Endothelial cell of umbilical vein (primary cell): ENCODE measurements at regions not wholly inside any gene's neighbourhood (a gene's known extent, or its start where the extent isn't known, plus 50 kb on each side); places are given as distances from the start of the nearest gene placed in this dataset.

Experiments
- BruUV-seq: library from RNA; stranded (reverse); fragments of 400-500 nt; replicated peaks from 2 replicates; lab custom pipeline; 2021; lab: Mats Ljungman, UMichigan
- CTCF ChIA-PET: fragments of 300-600, 350-600 bp; sonication (Branson Sonifier 250); formaldehyde crosslinking; loops from one replicate; lab custom pipeline; 2021; ENCODE audit warnings: antibody characterized with exemption, inconsistent platforms; lab: Charles Lee
- POLR2A ChIA-PET: fragments of 300-600, 350-600 bp; sonication (Branson Sonifier 250); formaldehyde crosslinking; loops from one replicate; lab custom pipeline; 2021; ENCODE audit warnings: antibody characterized with exemption, inconsistent platforms; lab: Charles Lee
- DNase-seq: peaks from one replicate; pipeline ENCODE4 v3.0.0-alpha.2; 2011; ENCODE audit warnings: low read depth, low spot score
- FAIRE-seq: peaks from 2 replicates; lab custom pipeline; 2011; peaks lifted over from hg19 to GRCh38; lab: Jason Lieb, UNC
- H2AFZ ChIP-seq: 2 replicates; pipeline ENCODE4 v1.6.0; 2012; ENCODE audit warnings: low read depth, low read length, control low read depth, inconsistent platforms
- H3K27ac ChIP-seq: 2 replicates; pipeline ENCODE4 v1.5.1; 2011; ENCODE audit warnings: low read depth, mild to moderate bottlenecking, control low read depth, low read length, moderate library complexity; ENCODE audit not compliant: insufficient read depth
- H3K27me3 ChIP-seq, 2 experiments: 2 replicates each; pipeline versions ENCODE4 v1.6.0 to v1.6.1; 2011; ENCODE audit warnings: low read length in 2 of 2, mixed read lengths in 1 of 2; ENCODE audit not compliant: control insufficient read depth in 2 of 2, insufficient read depth in 2 of 2
- H3K36me3 ChIP-seq, 2 experiments: 2 replicates in 1 of 2; 3 replicates in 1 of 2; pipeline ENCODE4 v1.5.1; 2011; ENCODE audit warnings: low read length in 2 of 2, mild to moderate bottlenecking in 1 of 2, moderate library complexity in 1 of 2; ENCODE audit not compliant: control insufficient read depth in 2 of 2, insufficient read depth in 2 of 2; ENCODE audit errors: extremely low read depth in 1 of 2
- H3K4me1 ChIP-seq: 3 replicates; pipeline ENCODE4 v1.5.1; 2011; ENCODE audit warnings: mild to moderate bottlenecking, low read length; ENCODE audit not compliant: control insufficient read depth, insufficient read depth; ENCODE audit errors: extremely low read depth
- H3K4me2 ChIP-seq: 2 replicates; pipeline ENCODE4 v1.6.1; 2011; ENCODE audit warnings: low read length, control low read depth, mixed read lengths; ENCODE audit not compliant: insufficient read depth
- H3K4me3 ChIP-seq, 3 experiments: fragments of 200-600 bp in 1 of 3; sonication (generic), shearing (Covaris generic) in 1 of 3; replicated peaks in 1 of 3; 2 replicates each; pipeline ENCODE4 v1.5.1; 2011 to 2016; ENCODE audit warnings: control low read depth in 3 of 3, low read length in 3 of 3, mild to moderate bottlenecking in 2 of 3, inconsistent platforms in 1 of 3, low read depth in 1 of 3, moderate library complexity in 1 of 3; ENCODE audit not compliant: insufficient read depth in 1 of 3
- H3K79me2 ChIP-seq: 2 replicates; pipeline ENCODE4 v1.6.0; 2012; ENCODE audit warnings: low read length, inconsistent platforms; ENCODE audit not compliant: control insufficient read depth, insufficient read depth
- H3K9ac ChIP-seq: replicated peaks from 2 replicates; pipeline ENCODE3; 2011; ENCODE audit warnings: low read length, control low read depth; ENCODE audit not compliant: insufficient read depth; ENCODE audit errors: extremely low read depth
- H3K9me1 ChIP-seq: replicated peaks from 3 replicates; pipeline ENCODE4 v1.6.0; 2011; ENCODE audit warnings: mild to moderate bottlenecking, low read length; ENCODE audit not compliant: control insufficient read depth, insufficient read depth; ENCODE audit errors: extremely low read depth
- H3K9me3 ChIP-seq: replicated peaks from 2 replicates; pipeline ENCODE4 v1.5.1; 2012; ENCODE audit warnings: low read length, inconsistent platforms; ENCODE audit not compliant: control insufficient read depth, insufficient read depth
- H4K20me1 ChIP-seq: replicated peaks from 2 replicates; pipeline ENCODE3; 2011; ENCODE audit warnings: mild to moderate bottlenecking, low read length; ENCODE audit not compliant: control insufficient read depth, insufficient read depth; ENCODE audit errors: extremely low read depth
- EZH2 ChIP-seq: IDR thresholded peaks from 2 replicates; pipeline ENCODE4 v1.6.1; 2012; ENCODE audit warnings: borderline replicate concordance, low read depth, mild to moderate bottlenecking, moderate library complexity, low read length, inconsistent platforms; ENCODE audit not compliant: severe bottlenecking
- FOS ChIP-seq: IDR thresholded peaks from 2 replicates; pipeline ENCODE4 v1.6.1; 2011; ENCODE audit warnings: mild to moderate bottlenecking, low read length, moderate library complexity, borderline replicate concordance; ENCODE audit not compliant: insufficient read depth
- GATA2 ChIP-seq: IDR thresholded peaks from 2 replicates; pipeline ENCODE4 v1.7.0; 2011; ENCODE audit warnings: low read depth, mild to moderate bottlenecking, moderate library complexity, mixed read lengths, low read length; ENCODE audit not compliant: insufficient read length, insufficient read depth
- JUN ChIP-seq: IDR thresholded peaks from 2 replicates; pipeline ENCODE4 v1.6.1; 2011; ENCODE audit warnings: borderline replicate concordance, low read depth; ENCODE audit not compliant: insufficient read length, insufficient read depth
- MAX ChIP-seq: IDR thresholded peaks from 2 replicates; pipeline ENCODE4 v1.6.1; 2011; ENCODE audit not compliant: insufficient read depth, insufficient read length
- POLR2A ChIP-seq: IDR thresholded peaks from 2 replicates; pipeline ENCODE4 v1.6.1; 2012; ENCODE audit warnings: low read depth, mild to moderate bottlenecking, control low read depth, low read length
- POLR2AphosphoS5 ChIP-seq: IDR thresholded peaks from 2 replicates; pipeline ENCODE4 v1.6.1; 2012; ENCODE audit warnings: low read depth, mild to moderate bottlenecking, control low read depth, low read length, moderate library complexity; ENCODE audit not compliant: insufficient read depth
- dilution Hi-C: fragments of 300-500 bp; cut with MboI; formaldehyde crosslinking; loops from one replicate; pipeline ENCODE4 v1.15.0; 2019; ENCODE audit warnings: low sequenced_read_pairs; ENCODE audit not compliant: extremely low pct_ligation_motif_present
- intact Hi-C: fragments of 100-400 bp; cut with micrococcal nuclease; formaldehyde crosslinking; loops from one replicate; pipeline ENCODE4 v1.10.0; 2022
- TF ChIP-seq, protein P1 (sequence below), 2 donors: IDR thresholded peaks; 1 replicate in 1 of 2; 2 replicates in 1 of 2; pipeline ENCODE4 v1.5.1; 2011; ENCODE audit warnings: low read length in 2 of 2, mild to moderate bottlenecking in 2 of 2, moderate library complexity in 2 of 2, control low read depth in 1 of 2, inconsistent platforms in 1 of 2, low read depth in 1 of 2; ENCODE audit not compliant: insufficient read depth in 1 of 2; ENCODE audit errors: extremely low read depth in 1 of 2

GRCh38 chr2:238651306-238652052 is 196.4 kb upstream of the TWIST2 start:
- H3K79me2 ChIP-seq = no peaks in the 10 kb centered on the region
- intact Hi-C loops = no loop called here
- no TSS peak for BruUV-seq
- no peaks in the 10 kb centered on the region for H3K27me3 ChIP-seq
- H3K27ac ChIP-seq = no peak overlapping the region
- dilution Hi-C loops = no loop called here
- FAIRE-seq = no peak
- no peaks in the 10 kb centered on the region for H3K9me1 ChIP-seq
- no peaks in the 10 kb centered on the region for H3K36me3 ChIP-seq
- H3K4me3 ChIP-seq = no peak overlapping the region
- no peak overlapping the region for H3K4me2 ChIP-seq
- no peak overlapping the region for H3K9ac ChIP-seq
- DNase-seq = no peak
- H2AFZ ChIP-seq = no peak overlapping the region
- no peaks in the 10 kb centered on the region for H3K9me3 ChIP-seq
- no peaks in the 10 kb centered on the region for H3K4me1 ChIP-seq
- ChIA-PET CTCF (no interaction called here), POLR2A (no interaction called here)
- no peak for TF ChIP-seq EZH2
- TF ChIP-seq POLR2A = no peak
- no peak for TF ChIP-seq POLR2AphosphoS5
- no peak for TF ChIP-seq MAX
- TF ChIP-seq, protein P1, sequence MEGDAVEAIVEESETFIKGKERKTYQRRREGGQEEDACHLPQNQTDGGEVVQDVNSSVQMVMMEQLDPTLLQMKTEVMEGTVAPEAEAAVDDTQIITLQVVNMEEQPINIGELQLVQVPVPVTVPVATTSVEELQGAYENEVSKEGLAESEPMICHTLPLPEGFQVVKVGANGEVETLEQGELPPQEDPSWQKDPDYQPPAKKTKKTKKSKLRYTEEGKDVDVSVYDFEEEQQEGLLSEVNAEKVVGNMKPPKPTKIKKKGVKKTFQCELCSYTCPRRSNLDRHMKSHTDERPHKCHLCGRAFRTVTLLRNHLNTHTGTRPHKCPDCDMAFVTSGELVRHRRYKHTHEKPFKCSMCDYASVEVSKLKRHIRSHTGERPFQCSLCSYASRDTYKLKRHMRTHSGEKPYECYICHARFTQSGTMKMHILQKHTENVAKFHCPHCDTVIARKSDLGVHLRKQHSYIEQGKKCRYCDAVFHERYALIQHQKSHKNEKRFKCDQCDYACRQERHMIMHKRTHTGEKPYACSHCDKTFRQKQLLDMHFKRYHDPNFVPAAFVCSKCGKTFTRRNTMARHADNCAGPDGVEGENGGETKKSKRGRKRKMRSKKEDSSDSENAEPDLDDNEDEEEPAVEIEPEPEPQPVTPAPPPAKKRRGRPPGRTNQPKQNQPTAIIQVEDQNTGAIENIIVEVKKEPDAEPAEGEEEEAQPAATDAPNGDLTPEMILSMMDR (IDR thresholded peaks at IDR 0.05; ENCODE audit: extremely low read depth in 1 of 2, insufficient read depth in 1 of 2, low read depth in 1 of 2, low read length in 2 of 2) = no peak
- no peak for TF ChIP-seq GATA2
- no peak for TF ChIP-seq JUN
- no peak for TF ChIP-seq FOS
- no peaks in the 10 kb centered on the region for H4K20me1 ChIP-seq
